Vagina (tissue), 2 donors: ENCODE measurements at regions not wholly inside any gene's neighbourhood (a gene's known extent, or its start where the extent isn't known, plus 50 kb on each side); places are given as distances from the start of the nearest gene placed in this dataset.

Experiments used
- POLR2A ChIP-seq, 2 donors: fragments of 450-650 bp; IDR thresholded peaks; one replicate each; pipeline ENCODE4 v1.6.1; 2017; ENCODE audit warnings: antibody characterized with exemption in 2 of 2, mild to moderate bottlenecking in 2 of 2, moderate library complexity in 2 of 2
- POLR2AphosphoS5 ChIP-seq, 2 donors: sonication (generic); formaldehyde crosslinking; IDR thresholded peaks; one replicate each; pipeline ENCODE4 v1.9.0; 2017; ENCODE audit warnings: antibody characterized with exemption in 2 of 2, mild to moderate bottlenecking in 2 of 2, low read depth in 1 of 2; ENCODE audit not compliant: insufficient read depth in 1 of 2
- TF ChIP-seq, protein P1 (sequence below), 3 experiments: fragments of 450-650 bp in 2 of 3; fragments of 200-600 bp in 1 of 3; sonication (generic) in 1 of 3; IDR thresholded peaks; one replicate each; pipeline ENCODE4 v1.5.1; 2017 to 2019; ENCODE audit warnings: antibody characterized with exemption in 3 of 3, mild to moderate bottlenecking in 2 of 3, moderate library complexity in 2 of 3

GRCh38 chr1:101713760-101714159 lies 283.0 kb downstream of the OLFM3 start:
- TF ChIP-seq, protein P1, sequence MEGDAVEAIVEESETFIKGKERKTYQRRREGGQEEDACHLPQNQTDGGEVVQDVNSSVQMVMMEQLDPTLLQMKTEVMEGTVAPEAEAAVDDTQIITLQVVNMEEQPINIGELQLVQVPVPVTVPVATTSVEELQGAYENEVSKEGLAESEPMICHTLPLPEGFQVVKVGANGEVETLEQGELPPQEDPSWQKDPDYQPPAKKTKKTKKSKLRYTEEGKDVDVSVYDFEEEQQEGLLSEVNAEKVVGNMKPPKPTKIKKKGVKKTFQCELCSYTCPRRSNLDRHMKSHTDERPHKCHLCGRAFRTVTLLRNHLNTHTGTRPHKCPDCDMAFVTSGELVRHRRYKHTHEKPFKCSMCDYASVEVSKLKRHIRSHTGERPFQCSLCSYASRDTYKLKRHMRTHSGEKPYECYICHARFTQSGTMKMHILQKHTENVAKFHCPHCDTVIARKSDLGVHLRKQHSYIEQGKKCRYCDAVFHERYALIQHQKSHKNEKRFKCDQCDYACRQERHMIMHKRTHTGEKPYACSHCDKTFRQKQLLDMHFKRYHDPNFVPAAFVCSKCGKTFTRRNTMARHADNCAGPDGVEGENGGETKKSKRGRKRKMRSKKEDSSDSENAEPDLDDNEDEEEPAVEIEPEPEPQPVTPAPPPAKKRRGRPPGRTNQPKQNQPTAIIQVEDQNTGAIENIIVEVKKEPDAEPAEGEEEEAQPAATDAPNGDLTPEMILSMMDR (IDR thresholded peaks at IDR 0.05), result no peak
- TF ChIP-seq POLR2A (IDR thresholded peaks at IDR 0.05), result no peak
- TF ChIP-seq POLR2AphosphoS5 (IDR thresholded peaks at IDR 0.05; ENCODE audit: insufficient read depth in 1 of 2, low read depth in 1 of 2), result no peak
